ENCODE measurements at regions not wholly inside any gene's neighbourhood (a gene's known extent, or its start where the extent isn't known, plus 50 kb on each side); places are given as distances from the start of the nearest gene placed in this dataset.

- Histone ChIP-seq H3F3A (ENCODE audit: insufficient read depth) (no peaks in the 10 kb centered on the region), H3K36me3 (ENCODE audit: low read length) (no peaks in the 10 kb centered on the region)
- TF ChIP-seq, protein P1, sequence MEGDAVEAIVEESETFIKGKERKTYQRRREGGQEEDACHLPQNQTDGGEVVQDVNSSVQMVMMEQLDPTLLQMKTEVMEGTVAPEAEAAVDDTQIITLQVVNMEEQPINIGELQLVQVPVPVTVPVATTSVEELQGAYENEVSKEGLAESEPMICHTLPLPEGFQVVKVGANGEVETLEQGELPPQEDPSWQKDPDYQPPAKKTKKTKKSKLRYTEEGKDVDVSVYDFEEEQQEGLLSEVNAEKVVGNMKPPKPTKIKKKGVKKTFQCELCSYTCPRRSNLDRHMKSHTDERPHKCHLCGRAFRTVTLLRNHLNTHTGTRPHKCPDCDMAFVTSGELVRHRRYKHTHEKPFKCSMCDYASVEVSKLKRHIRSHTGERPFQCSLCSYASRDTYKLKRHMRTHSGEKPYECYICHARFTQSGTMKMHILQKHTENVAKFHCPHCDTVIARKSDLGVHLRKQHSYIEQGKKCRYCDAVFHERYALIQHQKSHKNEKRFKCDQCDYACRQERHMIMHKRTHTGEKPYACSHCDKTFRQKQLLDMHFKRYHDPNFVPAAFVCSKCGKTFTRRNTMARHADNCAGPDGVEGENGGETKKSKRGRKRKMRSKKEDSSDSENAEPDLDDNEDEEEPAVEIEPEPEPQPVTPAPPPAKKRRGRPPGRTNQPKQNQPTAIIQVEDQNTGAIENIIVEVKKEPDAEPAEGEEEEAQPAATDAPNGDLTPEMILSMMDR (IDR thresholded peaks at IDR 0.05; ENCODE audit: insufficient read depth, low read length, poor library complexity, severe bottlenecking), result no peak
- no peak for TF ChIP-seq EZH2phosphoT487 (conservative IDR thresholded peaks at IDR 0.05; ENCODE audit: low read length)
These were observed 992.7 kb downstream of the TMEM182 start for GRCh38 chr2:103754530-103754929.

DNA sequence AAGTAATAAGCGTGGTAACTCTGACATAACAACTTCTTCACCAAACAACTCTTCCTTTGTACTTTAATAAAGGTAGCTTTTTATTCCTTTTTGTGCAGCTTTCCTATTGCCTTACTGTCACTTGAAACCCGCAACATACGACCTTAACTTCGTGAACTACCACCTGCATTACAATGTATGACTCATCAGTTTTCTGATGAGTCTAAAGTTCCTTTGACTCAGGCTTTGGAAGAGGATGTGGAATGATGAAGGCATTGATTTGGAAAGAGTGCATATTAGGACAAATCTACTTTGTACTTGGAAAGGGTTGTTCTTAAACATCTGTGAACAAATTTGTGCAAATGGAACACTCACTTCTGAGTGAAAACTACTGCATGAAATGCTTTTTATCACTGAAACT lies 1012.1 kb downstream of the TMEM182 start:
- no peak overlapping the region for H3K4me3 ChIP-seq (ENCODE audit: insufficient read depth, low read length, poor library complexity, severe bottlenecking)
- H3K27ac ChIP-seq (ENCODE audit: low read depth, low read length), result no peak overlapping the region
- no peak overlapping the region for H3K9ac ChIP-seq (ENCODE audit: low read length)
- no peaks in the 10 kb centered on the region for H3K9me3 ChIP-seq (ENCODE audit: insufficient read depth, low read length)
- TF ChIP-seq, protein P1 (IDR thresholded peaks at IDR 0.05; ENCODE audit: insufficient read depth, low read length, poor library complexity, severe bottlenecking), result no peak
- no peak for TF ChIP-seq EZH2phosphoT487 (conservative IDR thresholded peaks at IDR 0.05; ENCODE audit: low read length)
- H3K27me3 ChIP-seq (ENCODE audit: low read length), result no peaks in the 10 kb centered on the region
- H3K9me2 ChIP-seq (replicated peaks; ENCODE audit: insufficient read depth, low read length), result no peaks in the 10 kb centered on the region
- H3F3A ChIP-seq (ENCODE audit: insufficient read depth), result no peaks in the 10 kb centered on the region
- no peaks in the 10 kb centered on the region for H4K20me1 ChIP-seq (ENCODE audit: low read depth, low read length)
- H3K4me2 ChIP-seq (ENCODE audit: low read depth, low read length, poor library complexity, severe bottlenecking), result no peak overlapping the region
- H3K36me3 ChIP-seq (ENCODE audit: low read length), result no peaks in the 10 kb centered on the region
- H3K79me2 ChIP-seq (ENCODE audit: insufficient read depth, low read length), result no peaks in the 10 kb centered on the region
- H2AFZ ChIP-seq (ENCODE audit: low read depth, low read length, severe bottlenecking), result no peak overlapping the region

More at GRCh38 chr2:103754530-103754929, 992.7 kb downstream of the TMEM182 start:
- no peaks in the 10 kb centered on the region for H3K9me2 ChIP-seq (replicated peaks; ENCODE audit: insufficient read depth, low read length)
- no peak overlapping the region for H3K27ac ChIP-seq (ENCODE audit: low read depth, low read length)
- H3K9ac ChIP-seq (ENCODE audit: low read length), result no peak overlapping the region
- H3K4me3 ChIP-seq (ENCODE audit: insufficient read depth, low read length, poor library complexity, severe bottlenecking), result no peak overlapping the region
- no peak overlapping the region for H3K4me2 ChIP-seq (ENCODE audit: low read depth, low read length, poor library complexity, severe bottlenecking)
- no peaks in the 10 kb centered on the region for H3K9me3 ChIP-seq (ENCODE audit: insufficient read depth, low read length)
- no peaks in the 10 kb centered on the region for H3K79me2 ChIP-seq (ENCODE audit: insufficient read depth, low read length)
- H3K27me3 ChIP-seq (ENCODE audit: low read length), result no peaks in the 10 kb centered on the region
- no peaks in the 10 kb centered on the region for H4K20me1 ChIP-seq (ENCODE audit: low read depth, low read length)
- no peak overlapping the region for H2AFZ ChIP-seq (ENCODE audit: low read depth, low read length, severe bottlenecking)

- no peak overlapping the region for H2AFZ ChIP-seq (ENCODE audit: low read depth, low read length, severe bottlenecking)
- H3K27me3 ChIP-seq (ENCODE audit: low read length), result no peaks in the 10 kb centered on the region
- no peak overlapping the region for H3K4me3 ChIP-seq (ENCODE audit: insufficient read depth, low read length, poor library complexity, severe bottlenecking)
- no peak overlapping the region for H3K9ac ChIP-seq (ENCODE audit: low read length)
- no peak overlapping the region for H3K27ac ChIP-seq (ENCODE audit: low read depth, low read length)
- no peaks in the 10 kb centered on the region for H3K36me3 ChIP-seq (ENCODE audit: low read length)
- H3K4me2 ChIP-seq (ENCODE audit: low read depth, low read length, poor library complexity, severe bottlenecking), result no peak overlapping the region
- H3F3A ChIP-seq (ENCODE audit: insufficient read depth), result no peaks in the 10 kb centered on the region
- no peak for TF ChIP-seq EZH2phosphoT487 (conservative IDR thresholded peaks at IDR 0.05; ENCODE audit: low read length)
- TF ChIP-seq, protein P1 (IDR thresholded peaks at IDR 0.05; ENCODE audit: insufficient read depth, low read length, poor library complexity, severe bottlenecking), result no peak
- no peaks in the 10 kb centered on the region for H4K20me1 ChIP-seq (ENCODE audit: low read depth, low read length)
- H3K9me2 ChIP-seq (replicated peaks; ENCODE audit: insufficient read depth, low read length), result no peaks in the 10 kb centered on the region
- no peaks in the 10 kb centered on the region for H3K79me2 ChIP-seq (ENCODE audit: insufficient read depth, low read length)
- H3K9me3 ChIP-seq (ENCODE audit: insufficient read depth, low read length), result no peaks in the 10 kb centered on the region
These were observed 1018.4 kb downstream of the TMEM182 start for GRCh38 chr2:103780088-103780702.
